ENCODE measurements at regions not wholly inside any gene's neighbourhood (a gene's known extent, or its start where the extent isn't known, plus 50 kb on each side); places are given as distances from the start of the nearest gene placed in this dataset.

- TF ChIP-seq POLR2A (IDR thresholded peaks at IDR 0.05) = no peak
- no peak for TF ChIP-seq POLR2AphosphoS5 (IDR thresholded peaks at IDR 0.05)
- TF ChIP-seq, protein P1, sequence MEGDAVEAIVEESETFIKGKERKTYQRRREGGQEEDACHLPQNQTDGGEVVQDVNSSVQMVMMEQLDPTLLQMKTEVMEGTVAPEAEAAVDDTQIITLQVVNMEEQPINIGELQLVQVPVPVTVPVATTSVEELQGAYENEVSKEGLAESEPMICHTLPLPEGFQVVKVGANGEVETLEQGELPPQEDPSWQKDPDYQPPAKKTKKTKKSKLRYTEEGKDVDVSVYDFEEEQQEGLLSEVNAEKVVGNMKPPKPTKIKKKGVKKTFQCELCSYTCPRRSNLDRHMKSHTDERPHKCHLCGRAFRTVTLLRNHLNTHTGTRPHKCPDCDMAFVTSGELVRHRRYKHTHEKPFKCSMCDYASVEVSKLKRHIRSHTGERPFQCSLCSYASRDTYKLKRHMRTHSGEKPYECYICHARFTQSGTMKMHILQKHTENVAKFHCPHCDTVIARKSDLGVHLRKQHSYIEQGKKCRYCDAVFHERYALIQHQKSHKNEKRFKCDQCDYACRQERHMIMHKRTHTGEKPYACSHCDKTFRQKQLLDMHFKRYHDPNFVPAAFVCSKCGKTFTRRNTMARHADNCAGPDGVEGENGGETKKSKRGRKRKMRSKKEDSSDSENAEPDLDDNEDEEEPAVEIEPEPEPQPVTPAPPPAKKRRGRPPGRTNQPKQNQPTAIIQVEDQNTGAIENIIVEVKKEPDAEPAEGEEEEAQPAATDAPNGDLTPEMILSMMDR (IDR thresholded peaks at IDR 0.05) = no peak
- peak; percentile 48 for ATAC-seq
- no peaks in the 10 kb centered on the region for H3K9me3 ChIP-seq
- no peak overlapping the region for H3K4me3 ChIP-seq
- peaks cover 12% of the 10 kb centered on the region for H3K27me3 ChIP-seq
- H3K4me1 ChIP-seq = no peaks in the 10 kb centered on the region
- 39 to 40% methylated on average over 1 to 2 of the region's 16 CpGs for WGBS, 2 donors (ENCODE audit: low coverage in 1 of 2)
- H3K27ac ChIP-seq = no peak overlapping the region
- no peaks in the 10 kb centered on the region for H3K36me3 ChIP-seq
These were observed 206.1 kb downstream of the TTLL2 start for GRCh38 chr6:167530951-167531350.

DNA sequence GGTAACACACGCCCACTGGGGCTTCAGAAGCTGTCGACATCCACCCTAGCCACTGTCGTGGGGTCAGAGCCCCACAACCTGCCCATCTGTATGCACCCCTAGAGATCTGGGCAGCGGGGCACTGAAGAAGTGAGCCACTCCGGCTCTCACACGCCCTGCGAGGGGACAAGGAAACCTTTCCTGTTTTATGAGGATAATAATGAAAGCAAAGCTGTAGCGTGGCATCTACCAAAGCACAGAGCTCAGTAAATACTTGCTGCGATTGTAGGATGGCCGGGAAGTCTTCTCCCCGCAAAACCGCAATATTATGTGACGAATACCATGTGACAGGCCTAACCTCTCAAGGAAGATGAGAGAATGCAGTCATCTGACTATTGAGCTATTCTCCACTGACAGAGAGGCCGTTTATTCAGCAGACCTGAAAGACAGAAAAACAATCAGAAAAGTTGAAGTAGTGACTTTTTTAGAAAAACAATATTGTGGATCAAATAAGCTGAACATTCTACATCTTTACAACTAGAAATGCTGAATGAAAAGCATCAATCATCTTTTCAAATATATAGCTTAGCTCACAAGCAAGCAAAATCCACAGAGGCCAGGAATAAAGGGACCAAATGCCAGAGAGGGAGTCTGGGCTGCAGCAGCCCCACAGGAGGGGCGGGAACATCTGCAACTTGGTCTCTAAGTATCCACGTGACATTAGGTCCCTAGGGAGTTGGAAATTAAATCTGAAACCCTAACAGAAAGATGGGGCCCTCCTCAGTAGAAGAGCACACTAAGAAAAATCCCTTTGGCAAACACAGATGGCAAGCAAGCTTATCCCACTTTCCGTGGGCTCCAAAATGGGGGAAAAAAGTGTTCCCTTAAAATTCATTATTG, 207.8 kb downstream of the TTLL2 start:
- H3K4me3 ChIP-seq = no peak overlapping the region
- WGBS, 2 donors (ENCODE audit: low coverage in 1 of 2) = 88 to 98% methylated on average over 9 to 12 of the region's 17 CpGs
- no peak overlapping the region for H3K27ac ChIP-seq
- no peaks in the 10 kb centered on the region for H3K36me3 ChIP-seq
- TF ChIP-seq, protein P1 (IDR thresholded peaks at IDR 0.05) = no peak
- TF ChIP-seq EP300 (IDR thresholded peaks at IDR 0.05) (no peak), POLR2A (IDR thresholded peaks at IDR 0.05) (no peak), POLR2AphosphoS5 (IDR thresholded peaks at IDR 0.05) (no peak)
- H3K27me3 ChIP-seq = peaks cover 12% of the 10 kb centered on the region
- no peak for ATAC-seq
- no peaks in the 10 kb centered on the region for H3K4me1 ChIP-seq
- H3K9me3 ChIP-seq = no peaks in the 10 kb centered on the region

- no peak for ATAC-seq
- no peak overlapping the region for H3K27ac ChIP-seq
- no peaks in the 10 kb centered on the region for H3K36me3 ChIP-seq
- 45 to 59% methylated on average over 5 of the region's 5 CpGs for WGBS, 2 donors (ENCODE audit: low coverage in 1 of 2)
- no peaks in the 10 kb centered on the region for H3K4me1 ChIP-seq
- TF ChIP-seq POLR2AphosphoS5 (IDR thresholded peaks at IDR 0.05) (no peak), EP300 (IDR thresholded peaks at IDR 0.05) (no peak), POLR2A (IDR thresholded peaks at IDR 0.05) (no peak)
- TF ChIP-seq, protein P1 (IDR thresholded peaks at IDR 0.05) = no peak
- no peak overlapping the region for H3K4me3 ChIP-seq
- H3K9me3 ChIP-seq = no peaks in the 10 kb centered on the region
- H3K27me3 ChIP-seq = peaks cover 12% of the 10 kb centered on the region
These were observed 209.0 kb downstream of the TTLL2 start for GRCh38 chr6:167533851-167534250.

DNA sequence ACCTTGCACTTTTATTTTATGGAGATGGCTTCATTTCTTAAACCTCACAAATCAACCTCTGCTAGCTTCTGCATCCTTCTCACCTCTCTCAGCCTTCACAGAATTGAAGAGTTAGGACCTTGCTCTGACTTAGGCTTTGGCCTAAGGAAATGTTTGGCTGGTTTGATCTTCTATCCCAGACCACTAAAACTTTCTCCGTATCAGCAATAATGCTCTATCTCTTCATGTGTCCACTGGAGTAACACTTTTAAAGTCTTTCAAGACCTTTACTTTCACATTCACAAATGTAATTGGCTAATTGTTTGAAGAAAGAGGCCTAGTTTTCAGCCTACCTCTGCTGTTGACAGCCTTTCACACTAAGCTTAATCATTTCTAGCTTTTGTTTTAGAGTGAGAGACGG, 212.9 kb downstream of the TTLL2 start:
- Histone ChIP-seq H3K36me3 (no peaks in the 10 kb centered on the region), H3K27me3 (no peaks in the 10 kb centered on the region), H3K4me1 (no peaks in the 10 kb centered on the region), H3K4me3 (no peak overlapping the region), H3K27ac (no peak overlapping the region), H3K9me3 (no peaks in the 10 kb centered on the region)
- TF ChIP-seq POLR2A (IDR thresholded peaks at IDR 0.05) (no peak), POLR2AphosphoS5 (IDR thresholded peaks at IDR 0.05) (no peak), EP300 (IDR thresholded peaks at IDR 0.05) (no peak)
- TF ChIP-seq, protein P1 (IDR thresholded peaks at IDR 0.05) = no peak
- 57 to 95% methylated on average over 1 to 2 of the region's 2 CpGs for WGBS, 2 donors (ENCODE audit: low coverage in 1 of 2)
- ATAC-seq = no peak

GRCh38 chr6:167538746-167539145, 213.9 kb downstream of the TTLL2 start:
- peaks cover 0 to 7% (median 6%) of the 10 kb centered on the region in 3 donors for H3K4me1 ChIP-seq
- TF ChIP-seq POLR2A (IDR thresholded peaks at IDR 0.05) = no peak
- TF ChIP-seq, protein P1 (IDR thresholded peaks at IDR 0.05) = no peak
- TF ChIP-seq EP300 (IDR thresholded peaks at IDR 0.05) = no peak
- TF ChIP-seq POLR2AphosphoS5 (IDR thresholded peaks at IDR 0.05) = no peak
- WGBS, 2 donors (ENCODE audit: low coverage in 1 of 2) = 14 to 32% methylated on average over 4 of the region's 4 CpGs
- H3K4me3 ChIP-seq = no peak overlapping the region
- no peaks in the 10 kb centered on the region for H3K9me3 ChIP-seq
- H3K27me3 ChIP-seq = no peaks in the 10 kb centered on the region
- no peak overlapping the region for H3K27ac ChIP-seq
- H3K36me3 ChIP-seq = no peaks in the 10 kb centered on the region
- no peak for ATAC-seq
